Iris pigment epithelial cell (primary cell): ENCODE measurements at regions not wholly inside any gene's neighbourhood (a gene's known extent, or its start where the extent isn't known, plus 50 kb on each side); places are given as distances from the start of the nearest gene placed in this dataset.

Experiments
- DNase-seq: peaks from one replicate; pipeline ENCODE4 v3.0.0-alpha.2; 2011; ENCODE audit warnings: low read depth

GRCh38 chr5:88967633-88968585 is 84.9 kb upstream of the MEF2C start:
- no peak for DNase-seq

- DNase-seq, result no peak
These were observed 81.8 kb upstream of the MEF2C start for GRCh38 chr5:88964831-88965230.

- DNase-seq, result no peak
These were observed 74.0 kb upstream of the MEF2C start for GRCh38 chr5:88957013-88957412.

- no peak for DNase-seq
These were observed 73.4 kb upstream of the MEF2C start for GRCh38 chr5:88956416-88956815.

- no peak for DNase-seq
These were observed 72.4 kb upstream of the MEF2C start for GRCh38 chr5:88955403-88955802.

- no peak for DNase-seq
These were observed 71.5 kb upstream of the MEF2C start for GRCh38 chr5:88954511-88954910.

GRCh38 chr5:88952996-88953643 is 70.1 kb upstream of the MEF2C start:
- no peak for DNase-seq

- DNase-seq, result no peak
These were observed 69.4 kb upstream of the MEF2C start for GRCh38 chr5:88952344-88952743.

- DNase-seq, result no peak
These were observed 68.5 kb upstream of the MEF2C start for GRCh38 chr5:88951457-88951856.

- no peak for DNase-seq
These were observed 66.0 kb upstream of the MEF2C start for GRCh38 chr5:88948746-88949600.

- DNase-seq, result peak; percentile 6
These were observed 62.0 kb upstream of the MEF2C start for GRCh38 chr5:88944751-88945531.

GRCh38 chr5:88941581-88941980 is 58.6 kb upstream of the MEF2C start:
- DNase-seq, result no peak

GRCh38 chr5:88940713-88941112 is 57.7 kb upstream of the MEF2C start:
- DNase-seq, result no peak

GRCh38 chr5:88939300-88939699 is 56.3 kb upstream of the MEF2C start:
- DNase-seq, result no peak

- DNase-seq, result no peak
These were observed 55.5 kb upstream of the MEF2C start for GRCh38 chr5:88938488-88938887.

- DNase-seq, result no peak
These were observed 54.4 kb upstream of the MEF2C start for GRCh38 chr5:88937406-88937805.

GRCh38 chr5:88934439-88934838 is 51.5 kb upstream of the MEF2C start:
- DNase-seq, result no peak
